Mammary epithelial cell (primary cell): ENCODE measurements at regions not wholly inside any gene's neighbourhood (a gene's known extent, or its start where the extent isn't known, plus 50 kb on each side); places are given as distances from the start of the nearest gene placed in this dataset.

Experiments
- EZH2 ChIP-seq: IDR thresholded peaks from 2 replicates; pipeline ENCODE4 v1.6.1; 2012; ENCODE audit warnings: low read length, inconsistent platforms, borderline replicate concordance
- TF ChIP-seq, protein P1 (sequence below), 2 donors: IDR thresholded peaks in 1 of 2; conservative IDR thresholded peaks in 1 of 2; 2 replicates each; pipeline ENCODE4 v1.5.1; 2011 to 2012; ENCODE audit warnings: inconsistent platforms in 2 of 2, low read length in 2 of 2, mild to moderate bottlenecking in 2 of 2, control low read depth in 1 of 2, low read depth in 1 of 2; ENCODE audit not compliant: insufficient read depth in 1 of 2; ENCODE audit errors: extremely low read depth in 1 of 2

DNA sequence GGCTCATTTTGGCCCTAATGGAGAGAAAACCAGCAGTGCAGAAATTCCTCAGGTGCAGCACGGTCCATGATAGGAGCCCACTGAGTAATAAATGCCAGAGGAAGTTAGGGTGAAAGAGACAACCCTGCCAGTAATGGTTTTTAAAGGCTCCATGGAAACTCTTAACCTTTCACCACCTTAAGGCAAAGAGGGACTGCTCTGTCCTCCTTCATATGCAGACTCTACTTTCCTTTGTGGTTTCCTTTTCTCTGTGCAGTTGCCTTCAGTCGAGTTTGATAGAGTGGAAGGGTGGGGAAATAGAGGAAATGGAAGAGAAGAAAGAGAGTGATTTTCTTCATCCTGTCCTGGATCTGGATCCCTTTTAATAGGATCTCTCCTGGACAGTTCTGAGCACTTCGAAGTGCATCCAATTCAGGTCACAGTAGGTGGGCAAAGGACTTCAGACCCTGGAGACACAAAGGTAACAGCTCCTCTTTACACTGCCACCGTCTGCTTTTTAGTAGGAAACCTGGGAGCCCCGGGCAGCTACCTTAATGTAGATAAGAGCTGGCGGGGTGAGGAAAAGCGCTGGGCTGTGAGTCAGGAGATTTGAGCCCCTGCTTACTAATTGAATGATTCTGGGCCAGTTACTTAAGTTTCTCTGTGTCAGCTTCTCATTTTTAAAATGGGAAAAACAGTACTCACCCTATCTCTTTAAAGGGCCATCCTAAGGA, 294.8 kb downstream of the KCNRG start:
- TF ChIP-seq, protein P1, sequence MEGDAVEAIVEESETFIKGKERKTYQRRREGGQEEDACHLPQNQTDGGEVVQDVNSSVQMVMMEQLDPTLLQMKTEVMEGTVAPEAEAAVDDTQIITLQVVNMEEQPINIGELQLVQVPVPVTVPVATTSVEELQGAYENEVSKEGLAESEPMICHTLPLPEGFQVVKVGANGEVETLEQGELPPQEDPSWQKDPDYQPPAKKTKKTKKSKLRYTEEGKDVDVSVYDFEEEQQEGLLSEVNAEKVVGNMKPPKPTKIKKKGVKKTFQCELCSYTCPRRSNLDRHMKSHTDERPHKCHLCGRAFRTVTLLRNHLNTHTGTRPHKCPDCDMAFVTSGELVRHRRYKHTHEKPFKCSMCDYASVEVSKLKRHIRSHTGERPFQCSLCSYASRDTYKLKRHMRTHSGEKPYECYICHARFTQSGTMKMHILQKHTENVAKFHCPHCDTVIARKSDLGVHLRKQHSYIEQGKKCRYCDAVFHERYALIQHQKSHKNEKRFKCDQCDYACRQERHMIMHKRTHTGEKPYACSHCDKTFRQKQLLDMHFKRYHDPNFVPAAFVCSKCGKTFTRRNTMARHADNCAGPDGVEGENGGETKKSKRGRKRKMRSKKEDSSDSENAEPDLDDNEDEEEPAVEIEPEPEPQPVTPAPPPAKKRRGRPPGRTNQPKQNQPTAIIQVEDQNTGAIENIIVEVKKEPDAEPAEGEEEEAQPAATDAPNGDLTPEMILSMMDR (conservative IDR thresholded peaks at IDR 0.05 in 1 of 2, IDR thresholded peaks at IDR 0.05 in 1 of 2; ENCODE audit: extremely low read depth in 1 of 2, insufficient read depth in 1 of 2, low read depth in 1 of 2, low read length in 2 of 2): no peak
- TF ChIP-seq EZH2: no peak
